Suprapubic skin (tissue), 4 donors: ENCODE measurements at regions not wholly inside any gene's neighbourhood (a gene's known extent, or its start where the extent isn't known, plus 50 kb on each side); places are given as distances from the start of the nearest gene placed in this dataset.

Source experiments
- EP300 ChIP-seq: sonication (generic); formaldehyde crosslinking; IDR thresholded peaks from one replicate; pipeline ENCODE4 v1.6.1; 2017; ENCODE audit warnings: antibody characterized with exemption
- POLR2A ChIP-seq, 2 donors: fragments of 450-650 bp; IDR thresholded peaks; one replicate each; pipeline ENCODE4 v1.6.1; 2017; ENCODE audit warnings: antibody characterized with exemption in 2 of 2, mild to moderate bottlenecking in 2 of 2, moderate library complexity in 2 of 2
- POLR2AphosphoS5 ChIP-seq, 3 donors: sonication (generic); formaldehyde crosslinking; IDR thresholded peaks; one replicate each; pipeline ENCODE4 v1.6.1; 2017; ENCODE audit warnings: antibody characterized with exemption in 3 of 3
- TF ChIP-seq, protein P1 (sequence below), 2 donors: fragments of 200-600 bp in 1 of 2; fragments of 450-650 bp in 1 of 2; sonication (generic) in 1 of 2; IDR thresholded peaks; one replicate each; pipeline ENCODE4 v1.5.1; 2016 to 2019; ENCODE audit warnings: antibody characterized with exemption in 2 of 2, mild to moderate bottlenecking in 1 of 2, moderate library complexity in 1 of 2

DNA sequence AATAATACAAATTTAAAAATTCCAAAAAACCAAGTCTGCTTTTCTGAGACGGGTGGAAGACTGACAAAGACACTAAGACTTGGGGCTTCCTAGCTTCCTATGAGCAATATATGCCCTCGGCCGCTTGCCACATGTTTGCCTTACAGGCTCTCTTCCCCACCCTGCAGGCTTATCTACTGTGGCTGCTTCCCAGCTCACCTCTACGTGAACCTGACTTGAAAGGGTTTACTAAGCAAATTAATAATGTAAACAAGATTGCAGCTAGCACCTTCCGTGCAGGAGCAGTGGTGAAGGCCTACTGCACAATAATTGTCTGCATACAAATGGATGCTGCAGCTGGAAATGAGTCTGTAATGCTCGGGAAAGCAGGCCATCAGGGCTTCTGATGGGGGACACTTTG lies 152.9 kb upstream of the DAB1 start:
- TF ChIP-seq, protein P1, sequence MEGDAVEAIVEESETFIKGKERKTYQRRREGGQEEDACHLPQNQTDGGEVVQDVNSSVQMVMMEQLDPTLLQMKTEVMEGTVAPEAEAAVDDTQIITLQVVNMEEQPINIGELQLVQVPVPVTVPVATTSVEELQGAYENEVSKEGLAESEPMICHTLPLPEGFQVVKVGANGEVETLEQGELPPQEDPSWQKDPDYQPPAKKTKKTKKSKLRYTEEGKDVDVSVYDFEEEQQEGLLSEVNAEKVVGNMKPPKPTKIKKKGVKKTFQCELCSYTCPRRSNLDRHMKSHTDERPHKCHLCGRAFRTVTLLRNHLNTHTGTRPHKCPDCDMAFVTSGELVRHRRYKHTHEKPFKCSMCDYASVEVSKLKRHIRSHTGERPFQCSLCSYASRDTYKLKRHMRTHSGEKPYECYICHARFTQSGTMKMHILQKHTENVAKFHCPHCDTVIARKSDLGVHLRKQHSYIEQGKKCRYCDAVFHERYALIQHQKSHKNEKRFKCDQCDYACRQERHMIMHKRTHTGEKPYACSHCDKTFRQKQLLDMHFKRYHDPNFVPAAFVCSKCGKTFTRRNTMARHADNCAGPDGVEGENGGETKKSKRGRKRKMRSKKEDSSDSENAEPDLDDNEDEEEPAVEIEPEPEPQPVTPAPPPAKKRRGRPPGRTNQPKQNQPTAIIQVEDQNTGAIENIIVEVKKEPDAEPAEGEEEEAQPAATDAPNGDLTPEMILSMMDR (IDR thresholded peaks at IDR 0.05), result no peak
- TF ChIP-seq POLR2AphosphoS5 (IDR thresholded peaks at IDR 0.05) (no peak), POLR2A (IDR thresholded peaks at IDR 0.05) (no peak), EP300 (no peak)
